Endodermal cell (in vitro differentiated cells): ENCODE measurements at regions not wholly inside any gene's neighbourhood (a gene's known extent, or its start where the extent isn't known, plus 50 kb on each side); places are given as distances from the start of the nearest gene placed in this dataset.

ENCODE experiments used
- DNase-seq: peaks from one replicate; pipeline ENCODE4 v3.0.0-alpha.2; 2017
- H3K27ac ChIP-seq: 2 replicates; pipeline ENCODE4 v1.5.1; 2013; ENCODE audit warnings: mild to moderate bottlenecking, low read depth, low read length, moderate library complexity
- H3K27me3 ChIP-seq: 2 replicates; pipeline ENCODE4 v1.6.1; 2013; ENCODE audit warnings: mild to moderate bottlenecking, low read length, moderate library complexity; ENCODE audit not compliant: insufficient read depth, control insufficient read depth, poor library complexity, severe bottlenecking
- H3K36me3 ChIP-seq: 2 replicates; pipeline ENCODE4 v1.7.0; 2013; ENCODE audit warnings: mild to moderate bottlenecking, low read length, moderate library complexity; ENCODE audit not compliant: control insufficient read depth, insufficient read depth
- H3K4me1 ChIP-seq: one replicate; pipeline ENCODE4 v1.7.0; 2013; ENCODE audit warnings: low read length; ENCODE audit not compliant: control insufficient read depth, insufficient read depth
- H3K4me3 ChIP-seq: 2 replicates; pipeline ENCODE4 v1.5.1; 2013; ENCODE audit warnings: mild to moderate bottlenecking, low read length, moderate library complexity
- H3K9ac ChIP-seq: 2 replicates; pipeline ENCODE4 v1.6.1; 2013; ENCODE audit warnings: mild to moderate bottlenecking, low read length, moderate library complexity; ENCODE audit not compliant: poor library complexity, severe bottlenecking; ENCODE audit errors: extremely low read depth
- H3K9me3 ChIP-seq: 2 replicates; pipeline ENCODE4 v1.6.1; 2013; ENCODE audit warnings: mild to moderate bottlenecking, low read length, moderate library complexity; ENCODE audit not compliant: control insufficient read depth
- H3K27ac Mint-ChIP-seq: 2 replicates; pipeline ENCODE4 v1.8.0; 2020; ENCODE audit warnings: mixed read lengths
- H3K27me3 Mint-ChIP-seq: 2 replicates; pipeline ENCODE4 v1.8.0; 2021; ENCODE audit warnings: mild to moderate bottlenecking, mixed read lengths; ENCODE audit not compliant: insufficient read depth
- H3K36me3 Mint-ChIP-seq: 2 replicates; pipeline ENCODE4 v1.8.0; 2020; ENCODE audit warnings: low read depth, mixed read lengths
- H3K4me1 Mint-ChIP-seq: 2 replicates; pipeline ENCODE4 v1.8.0; 2020; ENCODE audit warnings: mixed read lengths
- H3K4me3 Mint-ChIP-seq: 2 replicates; pipeline ENCODE4 v1.8.0; 2020; ENCODE audit warnings: mild to moderate bottlenecking, moderate library complexity, mixed read lengths
- H3K9me3 Mint-ChIP-seq: 2 replicates; pipeline ENCODE4 v1.8.0; 2020; ENCODE audit warnings: mild to moderate bottlenecking, mixed read lengths
- WGBS, 2 experiments: methylation state at CpG; one replicate each; pipeline versions ENCODE4 v1.1.5 to v1.1.7; 2013; ENCODE audit warnings: missing lambda C conversion rate in 2 of 2, mixed read lengths in 1 of 2; ENCODE audit not compliant: insufficient coverage in 1 of 2, insufficient read length in 1 of 2; 5-methylcytosine and 5-hydroxymethylcytosine counted together
- TF ChIP-seq, protein P1 (sequence below): fragments of 200-600 bp; sonication (generic); conservative IDR thresholded peaks from 2 replicates; pipeline ENCODE4 v1.5.0; 2021; ENCODE audit warnings: antibody characterized with exemption, mild to moderate bottlenecking

- H3K9ac ChIP-seq = no peak overlapping the region
- peaks cover 5% of the 10 kb centered on the region for H3K27me3 Mint-ChIP-seq
- TF ChIP-seq, protein P1, sequence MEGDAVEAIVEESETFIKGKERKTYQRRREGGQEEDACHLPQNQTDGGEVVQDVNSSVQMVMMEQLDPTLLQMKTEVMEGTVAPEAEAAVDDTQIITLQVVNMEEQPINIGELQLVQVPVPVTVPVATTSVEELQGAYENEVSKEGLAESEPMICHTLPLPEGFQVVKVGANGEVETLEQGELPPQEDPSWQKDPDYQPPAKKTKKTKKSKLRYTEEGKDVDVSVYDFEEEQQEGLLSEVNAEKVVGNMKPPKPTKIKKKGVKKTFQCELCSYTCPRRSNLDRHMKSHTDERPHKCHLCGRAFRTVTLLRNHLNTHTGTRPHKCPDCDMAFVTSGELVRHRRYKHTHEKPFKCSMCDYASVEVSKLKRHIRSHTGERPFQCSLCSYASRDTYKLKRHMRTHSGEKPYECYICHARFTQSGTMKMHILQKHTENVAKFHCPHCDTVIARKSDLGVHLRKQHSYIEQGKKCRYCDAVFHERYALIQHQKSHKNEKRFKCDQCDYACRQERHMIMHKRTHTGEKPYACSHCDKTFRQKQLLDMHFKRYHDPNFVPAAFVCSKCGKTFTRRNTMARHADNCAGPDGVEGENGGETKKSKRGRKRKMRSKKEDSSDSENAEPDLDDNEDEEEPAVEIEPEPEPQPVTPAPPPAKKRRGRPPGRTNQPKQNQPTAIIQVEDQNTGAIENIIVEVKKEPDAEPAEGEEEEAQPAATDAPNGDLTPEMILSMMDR = no peak
- H3K9me3 Mint-ChIP-seq = no peaks in the 10 kb centered on the region
- peaks cover 5% of the 10 kb centered on the region for H3K4me1 Mint-ChIP-seq
- H3K9me3 ChIP-seq = no peaks in the 10 kb centered on the region
- peak; percentile 6 for DNase-seq
- H3K4me1 ChIP-seq = no peaks in the 10 kb centered on the region
- no peak overlapping the region for H3K4me3 Mint-ChIP-seq
- no peak overlapping the region for H3K27ac ChIP-seq
- peaks cover 4% of the 10 kb centered on the region for H3K27me3 ChIP-seq
- no peaks in the 10 kb centered on the region for H3K36me3 ChIP-seq
- WGBS, 2 experiments = 100% methylated on average over 3 of the region's 3 CpGs; no CpG with 5 or more reads in 1 of the 2 experiments
- H3K27ac Mint-ChIP-seq = no peak overlapping the region
- no peaks in the 10 kb centered on the region for H3K36me3 Mint-ChIP-seq
- no peak overlapping the region for H3K4me3 ChIP-seq
Measured at GRCh38 chr21:35859677-35860076, 200.6 kb downstream of the SETD4 start.

DNA sequence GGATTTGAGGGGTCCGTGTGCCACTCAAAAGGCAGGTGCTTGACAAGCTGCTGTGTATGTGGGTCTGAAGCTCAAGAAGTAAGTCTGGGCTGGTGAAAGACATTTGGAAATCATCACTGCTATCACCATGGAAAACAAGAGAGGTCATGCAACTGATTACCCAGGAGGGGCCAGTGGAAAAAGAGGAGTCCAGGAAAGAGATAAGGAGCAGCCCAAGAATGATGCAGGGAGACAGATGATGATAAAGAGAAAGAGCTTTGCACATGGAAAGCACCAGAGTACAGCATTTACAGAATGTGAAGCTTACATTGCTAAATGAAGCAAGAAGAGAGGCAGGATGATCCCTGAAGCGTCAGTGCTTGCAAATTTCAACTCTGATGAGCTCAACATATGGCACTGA, 203.2 kb downstream of the SETD4 start:
- H3K27ac Mint-ChIP-seq = no peak overlapping the region
- no peak overlapping the region for H3K27ac ChIP-seq
- peaks cover 5% of the 10 kb centered on the region for H3K4me1 Mint-ChIP-seq
- no peak overlapping the region for H3K4me3 ChIP-seq
- WGBS, 2 experiments = 80 to 82% methylated on average over 2 of the region's 2 CpGs
- H3K4me1 ChIP-seq = no peaks in the 10 kb centered on the region
- H3K9me3 Mint-ChIP-seq = no peaks in the 10 kb centered on the region
- H3K9me3 ChIP-seq = no peaks in the 10 kb centered on the region
- H3K27me3 ChIP-seq = peaks cover 4% of the 10 kb centered on the region
- TF ChIP-seq, protein P1 = no peak
- no peaks in the 10 kb centered on the region for H3K36me3 Mint-ChIP-seq
- DNase-seq = peak; percentile 17
- H3K27me3 Mint-ChIP-seq = peaks cover 5% of the 10 kb centered on the region
- H3K4me3 Mint-ChIP-seq = no peak overlapping the region
- no peak overlapping the region for H3K9ac ChIP-seq
- H3K36me3 ChIP-seq = no peaks in the 10 kb centered on the region

- Mint-ChIP-seq H3K27me3 (peaks cover 5% of the 10 kb centered on the region), H3K36me3 (no peaks in the 10 kb centered on the region), H3K9me3 (no peaks in the 10 kb centered on the region), H3K4me3 (no peak overlapping the region), H3K4me1 (peaks cover 5% of the 10 kb centered on the region), H3K27ac (no peak overlapping the region)
- Histone ChIP-seq H3K9me3 (no peaks in the 10 kb centered on the region), H3K27ac (no peak overlapping the region), H3K27me3 (no peaks in the 10 kb centered on the region), H3K4me3 (no peak overlapping the region), H3K36me3 (no peaks in the 10 kb centered on the region), H3K4me1 (no peaks in the 10 kb centered on the region), H3K9ac (no peak overlapping the region)
- 97% methylated on average over 2 of the region's 2 CpGs; no CpG with 5 or more reads in 1 of the 2 experiments for WGBS, 2 experiments
- TF ChIP-seq, protein P1 = no peak
- DNase-seq = no peak
Measured at GRCh38 chr21:35855484-35855883, 204.8 kb downstream of the SETD4 start.
